Fibroblast of the conjunctiva (primary cell): ENCODE measurements at regions not wholly inside any gene's neighbourhood (a gene's known extent, or its start where the extent isn't known, plus 50 kb on each side); places are given as distances from the start of the nearest gene placed in this dataset.
A peak's percentile ranks its signal among the peaks of the same experiment; 100 is the strongest.
"Not testable (repeated sequence)": the region's sequence is repeated elsewhere in the genome, so short reads cannot be mapped to it uniquely, and the experiment has no call there.

Experiments used
- DNase-seq: peaks from one replicate; pipeline ENCODE4 v3.0.0-alpha.2; 2010; ENCODE audit warnings: low read depth

- no peak for DNase-seq
Measured at GRCh38 chr3:178967177-178967532, 104.5 kb downstream of the ZMAT3 start.

DNA sequence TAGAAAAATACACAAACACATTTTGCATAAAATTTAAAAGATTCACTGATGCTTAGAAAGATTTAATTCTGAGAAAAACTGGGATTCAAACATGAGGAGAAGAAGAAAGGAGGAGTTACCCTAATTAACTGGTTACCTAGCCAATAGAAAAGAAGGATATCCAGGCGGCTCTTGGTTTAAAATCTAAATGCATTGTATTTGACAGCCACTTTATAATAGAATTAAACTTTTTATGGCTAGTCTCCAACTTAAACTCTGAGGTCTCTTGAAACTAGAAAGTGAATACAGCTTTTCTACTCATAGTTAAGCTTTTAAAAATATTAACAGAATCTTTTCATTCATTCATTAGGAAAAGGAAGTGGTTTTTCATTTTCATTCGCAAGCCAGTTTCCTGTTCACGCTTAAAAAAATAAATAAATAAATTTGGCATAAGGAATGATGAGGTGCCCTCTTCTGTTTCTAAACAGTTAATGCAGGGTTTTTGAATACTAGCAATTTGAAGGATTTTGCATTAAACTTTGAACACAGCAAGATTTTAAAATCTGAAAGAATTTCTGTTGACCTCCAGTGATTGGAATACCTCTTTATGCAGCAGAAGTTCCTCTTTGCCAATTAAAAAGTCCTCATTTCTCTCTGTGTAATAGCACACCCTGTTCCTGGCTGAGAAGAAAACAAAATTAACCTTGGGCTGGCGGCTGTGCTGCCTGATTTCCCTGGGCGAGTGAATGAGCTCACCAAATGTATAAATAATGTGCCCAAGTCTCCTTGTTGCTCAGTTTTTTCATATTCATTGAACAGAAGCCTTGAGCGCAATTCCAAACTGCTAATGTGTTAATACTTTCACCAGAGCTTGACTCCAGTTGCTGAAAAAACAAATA, 105.1 kb downstream of the ZMAT3 start:
- peak; percentile 24 for DNase-seq

GRCh38 chr3:178964551-178964950, 107.1 kb downstream of the ZMAT3 start:
- DNase-seq, result no peak

GRCh38 chr3:178960918-178961317, 110.7 kb downstream of the ZMAT3 start:
- no peak for DNase-seq

DNA sequence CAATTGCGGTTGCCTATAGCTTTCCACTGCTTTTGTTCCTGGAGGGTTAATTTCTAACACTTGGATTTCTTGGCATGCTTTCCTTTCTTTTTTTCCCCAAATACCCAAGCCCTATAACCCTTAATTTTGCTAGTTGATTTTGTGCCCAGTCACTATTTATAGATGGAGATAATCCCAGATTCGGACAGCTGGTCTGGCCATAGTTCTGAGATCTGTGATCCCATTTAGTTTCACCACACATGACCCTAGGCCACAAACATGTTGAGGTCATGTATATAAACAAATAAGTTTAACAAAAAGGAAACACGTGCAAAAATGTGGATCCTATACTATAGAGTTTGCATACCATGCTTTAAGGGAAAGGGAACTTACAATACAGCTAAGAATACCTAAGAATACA, 111.4 kb downstream of the ZMAT3 start:
- no peak for DNase-seq

DNA sequence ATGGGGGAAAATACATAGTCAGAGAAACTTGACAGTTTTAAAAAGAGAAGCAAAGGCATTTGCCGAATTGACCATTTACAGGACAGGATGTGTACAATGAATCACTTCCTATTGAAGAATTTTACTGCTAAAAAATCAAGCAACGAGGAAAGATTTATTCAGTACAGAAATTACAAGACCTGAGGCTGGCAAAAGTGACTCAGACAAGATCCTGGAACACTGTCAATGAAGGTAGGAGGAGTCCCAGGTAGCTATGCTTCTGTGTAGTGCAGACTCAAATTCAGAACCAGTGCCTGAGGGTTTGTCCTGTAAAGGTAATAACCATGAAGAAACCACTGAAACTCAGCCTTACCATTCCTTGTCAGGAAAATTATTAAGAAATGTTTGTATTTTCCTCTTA, 120.9 kb downstream of the ZMAT3 start:
- no peak for DNase-seq

GRCh38 chr3:178949896-178950295, 121.7 kb downstream of the ZMAT3 start:
- no peak for DNase-seq

DNA sequence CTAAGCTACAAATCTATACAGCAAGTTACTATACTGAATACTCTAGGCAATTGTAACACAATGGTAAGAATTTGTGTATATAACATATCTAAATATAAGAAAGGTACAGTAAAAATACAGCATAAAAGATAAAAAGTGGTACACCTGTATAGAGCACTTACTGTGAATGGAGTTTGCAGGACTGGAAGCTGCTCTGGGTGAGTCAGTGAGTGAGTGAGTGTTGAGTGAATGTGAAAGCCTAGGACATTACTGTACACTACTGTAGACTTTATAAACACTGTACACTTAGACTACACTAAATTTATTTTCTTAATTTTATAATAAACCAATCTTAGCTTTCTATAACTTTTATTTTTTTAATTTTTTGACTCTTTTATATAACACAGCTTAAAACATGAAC, 123.1 kb downstream of the ZMAT3 start:
- DNase-seq, result no peak

GRCh38 chr3:178947738-178948137, 123.9 kb downstream of the ZMAT3 start:
- no peak for DNase-seq

GRCh38 chr3:178942261-178942660, 129.3 kb downstream of the ZMAT3 start:
- DNase-seq, result not testable (repeated sequence)

- no peak for DNase-seq
Measured at GRCh38 chr3:178930116-178930515, 141.5 kb downstream of the ZMAT3 start.

DNA sequence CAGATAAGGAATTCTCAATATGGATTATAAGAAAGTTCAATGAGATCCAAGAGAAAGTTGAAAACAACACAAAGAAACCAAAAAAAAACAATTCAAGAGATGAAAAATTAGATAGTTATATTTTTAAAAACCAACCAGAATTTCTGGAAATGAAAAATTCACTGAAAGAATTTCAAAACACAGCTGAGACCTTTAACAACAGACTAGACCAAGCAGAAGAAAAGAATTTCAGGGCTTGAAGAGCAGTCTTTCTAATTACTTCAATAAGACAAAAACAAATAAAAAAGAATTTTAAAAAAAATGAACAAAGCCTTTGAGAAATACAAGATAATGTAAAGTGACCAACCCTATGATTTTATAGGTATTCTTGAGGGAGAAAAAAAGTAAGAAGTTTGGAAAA, 155.4 kb downstream of the ZMAT3 start:
- no peak for DNase-seq

- no peak for DNase-seq
Measured at GRCh38 chr3:178915365-178915764, 156.2 kb downstream of the ZMAT3 start.

- no peak for DNase-seq
Measured at GRCh38 chr3:178907081-178907480, 164.5 kb downstream of the ZMAT3 start.

DNA sequence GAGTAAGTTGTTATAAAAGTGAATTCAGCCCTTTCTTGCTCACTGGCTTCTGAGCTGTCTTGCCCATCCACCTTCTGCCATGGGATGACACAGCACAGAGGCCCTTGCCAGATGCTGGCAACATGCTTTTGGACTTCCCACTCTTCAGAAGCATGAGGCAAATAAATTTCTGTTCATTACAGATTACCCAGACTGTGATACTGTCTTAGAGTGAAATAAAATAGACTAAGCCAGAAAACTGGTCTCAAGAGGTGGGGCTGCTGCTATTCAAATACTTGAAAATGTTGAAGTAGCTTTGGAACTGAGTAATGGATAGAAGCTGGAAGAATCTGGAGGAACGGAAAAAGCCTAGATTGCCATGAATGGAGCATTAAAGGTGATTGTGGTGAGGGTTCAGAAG, 170.4 kb downstream of the ZMAT3 start:
- no peak for DNase-seq

DNA sequence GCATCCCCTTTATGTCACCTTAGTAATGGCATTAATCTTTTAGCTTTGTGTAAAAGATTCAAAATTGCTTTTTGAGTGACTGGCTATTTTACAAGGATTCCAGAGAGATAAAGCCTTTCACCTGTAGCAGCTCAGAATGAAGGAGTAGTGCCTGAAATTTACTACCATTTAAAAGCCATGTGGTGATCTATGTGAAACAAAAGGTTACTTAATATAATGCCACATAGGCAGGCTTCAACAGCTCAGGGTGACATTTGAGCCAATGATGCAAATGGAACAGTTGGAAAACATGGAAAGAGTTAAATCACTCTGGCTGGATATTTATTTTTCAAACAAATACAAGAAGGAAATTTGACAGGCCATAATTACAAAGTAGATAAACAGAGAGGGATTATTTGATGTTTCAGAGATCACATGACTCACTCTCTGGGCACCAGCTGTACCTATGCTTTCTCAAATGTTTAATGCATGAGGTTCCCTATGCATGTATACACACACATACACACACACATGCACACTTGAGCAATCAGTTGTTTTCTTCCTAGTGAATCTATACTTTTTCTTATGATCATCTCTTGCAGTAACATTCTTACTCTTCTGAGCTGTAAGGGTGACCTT, 171.5 kb downstream of the ZMAT3 start:
- no peak for DNase-seq

DNA sequence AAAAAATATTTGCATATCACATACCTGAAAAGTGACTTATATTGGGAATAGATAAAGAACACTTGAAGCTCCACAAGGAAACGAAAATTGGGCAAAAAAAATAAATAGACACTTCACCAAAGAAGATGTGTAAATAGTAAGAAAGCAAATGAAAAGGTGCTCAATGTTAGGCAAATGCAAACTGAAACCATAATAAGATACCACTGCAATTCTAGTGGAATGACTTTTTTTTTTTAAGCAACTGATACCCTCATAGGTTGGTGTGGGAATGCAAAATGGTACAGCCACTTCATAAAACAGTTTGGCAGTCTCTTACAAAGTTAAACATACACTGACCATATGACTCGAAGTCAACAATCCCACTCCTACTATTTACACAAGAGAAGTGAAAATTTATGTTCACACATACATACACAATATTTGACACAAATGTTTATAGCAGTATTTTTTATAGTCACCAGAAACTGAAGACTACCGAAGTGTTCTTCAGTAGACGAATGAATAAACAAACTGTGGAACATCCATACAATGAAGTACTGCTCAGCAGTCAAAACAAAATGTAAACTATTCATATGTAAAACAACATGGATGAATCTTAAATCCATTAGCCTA, 176.3 kb downstream of the ZMAT3 start:
- DNase-seq, result no peak
